ENCODE measurements at regions not wholly inside any gene's neighbourhood (a gene's known extent, or its start where the extent isn't known, plus 50 kb on each side); places are given as distances from the start of the nearest gene placed in this dataset.

DNA sequence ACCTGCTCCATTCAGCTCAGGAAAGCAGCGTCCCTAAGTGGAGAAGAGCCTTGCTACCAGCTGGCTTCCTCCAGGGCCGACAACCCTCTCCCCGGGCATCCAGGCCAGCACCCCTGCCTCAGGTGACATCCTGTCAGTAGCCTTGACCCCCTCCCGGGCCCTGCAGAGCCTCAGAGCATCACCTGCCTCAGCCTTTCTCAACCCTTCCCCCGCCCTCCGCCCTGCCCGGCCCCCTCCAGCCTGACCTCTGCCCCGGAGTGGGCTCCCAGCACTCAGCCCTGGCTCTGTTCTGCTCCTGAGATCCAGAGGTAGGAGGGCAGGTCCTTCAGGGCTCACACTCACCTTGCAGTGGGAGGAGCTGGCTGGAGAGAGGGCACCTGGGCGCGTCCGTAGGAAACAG lies 73.8 kb upstream of the METRNL start:
- no TSS peak for BruUV-seq (replicated peaks)
- Mint-ChIP-seq H3K27me3 (ENCODE audit: insufficient read depth, unreplicated experiment) (no peaks in the 10 kb centered on the region), H3K4me3 (ENCODE audit: unreplicated experiment) (no peak overlapping the region), H3K4me1 (ENCODE audit: insufficient read depth, unreplicated experiment) (no peaks in the 10 kb centered on the region), H3K9me3 (ENCODE audit: unreplicated experiment) (no peaks in the 10 kb centered on the region), H3K27ac (ENCODE audit: low read depth, unreplicated experiment) (peak overlapping the region; percentile 54), H3K36me3 (ENCODE audit: insufficient read depth, unreplicated experiment) (no peaks in the 10 kb centered on the region)
- DNase-seq (ENCODE audit: unreplicated experiment): no peak
- intact Hi-C loops (cut with micrococcal nuclease): no loop called here
- ChIA-PET CTCF (no interaction called here), POLR2A (no interaction called here)
- no peak for TF ChIP-seq CTCF (IDR thresholded peaks at IDR 0.05; ENCODE audit: unreplicated experiment)

DNA sequence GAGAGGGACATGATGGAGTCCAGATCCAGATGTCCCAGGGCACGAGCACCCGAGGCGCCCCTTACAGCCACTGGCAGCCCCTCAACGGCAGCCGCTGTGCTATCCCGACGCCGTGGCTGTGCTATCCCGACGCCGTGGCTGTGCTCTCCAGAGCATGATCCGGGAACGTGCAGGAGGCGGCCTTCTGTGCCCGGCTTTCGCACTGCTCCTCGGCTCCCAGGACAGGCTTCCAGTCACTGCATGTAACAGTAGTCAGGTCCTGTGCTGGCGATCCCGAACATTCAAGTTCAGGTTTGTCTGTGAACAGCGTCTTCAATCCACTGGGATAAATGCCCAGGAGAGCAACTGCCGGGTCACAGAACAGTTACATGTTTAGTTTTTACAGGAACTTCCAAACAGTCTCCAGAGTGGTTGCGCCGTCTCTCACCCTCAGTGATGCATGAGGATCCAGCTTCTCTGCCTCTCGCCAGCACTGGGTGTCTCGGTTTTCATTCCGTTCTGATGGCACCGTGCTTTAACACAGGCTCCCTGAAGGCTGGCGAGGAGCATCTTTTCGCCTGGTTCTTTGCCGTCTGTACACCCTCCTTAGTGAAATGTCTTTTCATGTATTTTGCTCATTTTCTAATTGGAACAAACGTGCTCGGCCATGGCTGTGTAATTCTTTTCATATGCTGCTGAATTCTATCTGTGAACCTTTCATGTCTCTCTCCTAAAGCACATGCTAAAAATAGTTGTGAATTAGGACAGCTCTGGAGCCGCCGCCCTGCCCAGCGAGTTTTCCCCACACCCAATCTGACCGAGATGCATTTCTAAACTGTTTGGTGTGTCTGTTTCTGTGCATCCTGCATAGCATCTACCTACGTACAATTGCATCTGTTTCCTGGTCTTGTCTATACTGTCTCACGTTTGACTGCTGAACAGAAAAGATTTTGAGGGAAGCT lies 72.6 kb upstream of the METRNL start:
- Mint-ChIP-seq H3K4me3 (ENCODE audit: unreplicated experiment) (no peak overlapping the region), H3K27ac (ENCODE audit: low read depth, unreplicated experiment) (no peak overlapping the region), H3K4me1 (ENCODE audit: insufficient read depth, unreplicated experiment) (no peaks in the 10 kb centered on the region), H3K9me3 (ENCODE audit: unreplicated experiment) (no peaks in the 10 kb centered on the region), H3K36me3 (ENCODE audit: insufficient read depth, unreplicated experiment) (no peaks in the 10 kb centered on the region), H3K27me3 (ENCODE audit: insufficient read depth, unreplicated experiment) (no peaks in the 10 kb centered on the region)
- intact Hi-C loops (cut with micrococcal nuclease): no loop called here
- no peak for DNase-seq (ENCODE audit: unreplicated experiment)
- BruUV-seq (replicated peaks): no TSS peak
- ChIA-PET POLR2A (no interaction called here), CTCF (no interaction called here)
- no peak for TF ChIP-seq CTCF (IDR thresholded peaks at IDR 0.05; ENCODE audit: unreplicated experiment)

- no peak overlapping the region for H3K4me3 Mint-ChIP-seq (ENCODE audit: unreplicated experiment)
- H3K36me3 Mint-ChIP-seq (ENCODE audit: insufficient read depth, unreplicated experiment): no peaks in the 10 kb centered on the region
- H3K27me3 Mint-ChIP-seq (ENCODE audit: insufficient read depth, unreplicated experiment): no peaks in the 10 kb centered on the region
- H3K4me1 Mint-ChIP-seq (ENCODE audit: insufficient read depth, unreplicated experiment): no peaks in the 10 kb centered on the region
- ChIA-PET CTCF (no interaction called here), POLR2A (no interaction called here)
- BruUV-seq (replicated peaks): no TSS peak
- no peak for TF ChIP-seq CTCF (IDR thresholded peaks at IDR 0.05; ENCODE audit: unreplicated experiment)
- H3K9me3 Mint-ChIP-seq (ENCODE audit: unreplicated experiment): no peaks in the 10 kb centered on the region
- no peak for DNase-seq (ENCODE audit: unreplicated experiment)
- intact Hi-C loops (cut with micrococcal nuclease): no loop called here
- H3K27ac Mint-ChIP-seq (ENCODE audit: low read depth, unreplicated experiment): no peak overlapping the region
Measured at GRCh38 chr17:83007504-83008185, 71.8 kb upstream of the METRNL start.

DNA sequence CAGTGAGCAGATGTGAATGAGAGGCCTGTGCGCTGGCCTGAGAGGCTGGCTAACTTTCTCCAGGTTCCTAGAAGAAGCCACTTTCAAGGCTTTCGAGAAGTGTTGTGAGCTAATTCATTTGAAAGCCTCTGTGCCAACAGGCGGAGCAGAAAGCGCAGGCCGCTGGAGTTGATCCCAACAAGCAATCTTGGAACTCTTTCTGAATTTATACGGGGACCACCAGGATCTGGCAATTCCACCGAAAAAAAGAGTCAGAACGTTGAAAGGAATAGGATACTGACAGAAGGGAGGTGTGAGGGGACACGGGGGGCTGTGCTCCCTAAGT lies 71.3 kb upstream of the METRNL start:
- no peak overlapping the region for H3K27ac Mint-ChIP-seq (ENCODE audit: low read depth, unreplicated experiment)
- H3K36me3 Mint-ChIP-seq (ENCODE audit: insufficient read depth, unreplicated experiment): no peaks in the 10 kb centered on the region
- H3K9me3 Mint-ChIP-seq (ENCODE audit: unreplicated experiment): no peaks in the 10 kb centered on the region
- POLR2A ChIA-PET: no interaction called here
- H3K27me3 Mint-ChIP-seq (ENCODE audit: insufficient read depth, unreplicated experiment): no peaks in the 10 kb centered on the region
- no peak for DNase-seq (ENCODE audit: unreplicated experiment)
- no peak overlapping the region for H3K4me3 Mint-ChIP-seq (ENCODE audit: unreplicated experiment)
- CTCF ChIA-PET: no interaction called here
- TF ChIP-seq CTCF (IDR thresholded peaks at IDR 0.05; ENCODE audit: unreplicated experiment): no peak
- intact Hi-C loops (cut with micrococcal nuclease): no loop called here
- no TSS peak for BruUV-seq (replicated peaks)
- H3K4me1 Mint-ChIP-seq (ENCODE audit: insufficient read depth, unreplicated experiment): no peaks in the 10 kb centered on the region
